Duodenal mucosa (tissue), 2 donors: ENCODE measurements at regions not wholly inside any gene's neighbourhood (a gene's known extent, or its start where the extent isn't known, plus 50 kb on each side); places are given as distances from the start of the nearest gene placed in this dataset.

Experiments
- H3K27ac ChIP-seq: one replicate; pipeline ENCODE4 v1.7.0; 2013; ENCODE audit warnings: low read depth, low read length
- H3K27me3 ChIP-seq, 2 donors: one replicate each; pipeline ENCODE4 v1.7.0; 2013; ENCODE audit warnings: low read length in 2 of 2, control low read depth in 1 of 2; ENCODE audit not compliant: insufficient read depth in 2 of 2, control insufficient read depth in 1 of 2
- H3K36me3 ChIP-seq, 2 donors: one replicate each; pipeline ENCODE4 v1.7.0; 2013; ENCODE audit warnings: low read length in 2 of 2, control low read depth in 1 of 2; ENCODE audit not compliant: insufficient read depth in 2 of 2, control insufficient read depth in 1 of 2
- H3K4me1 ChIP-seq, 2 donors: one replicate each; pipeline ENCODE4 v1.7.0; 2013; ENCODE audit warnings: low read length in 2 of 2, control low read depth in 1 of 2; ENCODE audit not compliant: insufficient read depth in 2 of 2, control insufficient read depth in 1 of 2
- H3K4me3 ChIP-seq, 2 donors: one replicate each; pipeline ENCODE4 v1.7.0; 2013; ENCODE audit warnings: low read length in 2 of 2, low read depth in 1 of 2
- H3K9ac ChIP-seq, 2 donors: one replicate each; pipeline ENCODE4 v1.7.0; 2013; ENCODE audit warnings: low read length in 2 of 2, low read depth in 1 of 2
- H3K9me3 ChIP-seq, 2 donors: one replicate each; pipeline ENCODE4 v1.7.0; 2013; ENCODE audit warnings: low read length in 2 of 2, control low read depth in 1 of 2; ENCODE audit not compliant: control insufficient read depth in 1 of 2

DNA sequence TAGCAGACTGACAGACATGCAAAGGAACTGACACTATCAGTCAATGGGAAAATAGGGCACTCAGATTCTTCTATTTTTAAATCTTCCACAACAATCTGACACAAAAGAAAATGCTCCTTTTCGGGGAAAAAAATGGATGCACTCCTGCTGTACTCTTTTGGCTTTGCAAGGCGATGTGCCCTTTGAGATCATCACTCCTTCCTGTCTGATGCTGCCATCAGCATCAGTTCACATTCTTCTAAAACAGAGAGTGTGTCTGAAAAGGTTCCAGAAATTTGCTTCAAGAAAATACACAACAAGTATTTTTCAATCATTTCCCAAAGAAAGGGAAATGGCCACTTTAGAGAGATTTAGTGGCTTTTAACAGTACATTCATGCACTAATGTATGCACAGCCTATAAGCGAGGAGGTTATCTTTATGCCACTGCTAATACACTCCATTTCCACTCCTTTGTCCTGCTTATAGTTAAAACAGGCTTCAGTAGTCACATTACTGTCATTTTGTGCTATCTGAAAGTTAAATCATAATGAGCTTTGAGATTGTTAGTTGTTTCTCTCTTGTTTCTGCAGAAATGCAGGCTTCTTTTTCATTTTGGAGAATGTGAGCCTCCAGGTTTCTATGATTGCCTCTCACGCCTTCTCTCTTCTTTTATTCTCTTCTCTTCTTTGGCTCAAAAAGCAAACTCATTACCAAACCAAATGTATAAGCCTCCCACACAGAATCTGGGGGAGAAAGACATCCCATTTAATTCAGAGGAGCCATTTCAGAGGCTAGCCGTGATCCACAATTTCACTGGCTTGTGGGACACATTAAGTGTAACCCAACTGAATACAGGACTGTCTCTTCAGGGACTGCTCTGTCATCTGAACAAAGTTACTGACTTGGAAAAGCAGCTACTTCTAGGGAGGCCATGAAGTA, 110.9 kb upstream of the CCDC196 start:
- H3K36me3 ChIP-seq, result no peaks in the 10 kb centered on the region
- H3K4me1 ChIP-seq, result no peaks in the 10 kb centered on the region
- H3K27ac ChIP-seq, result no peak overlapping the region
- H3K9me3 ChIP-seq, result no peaks in the 10 kb centered on the region
- H3K9ac ChIP-seq, result no peak overlapping the region
- H3K27me3 ChIP-seq, result no peaks in the 10 kb centered on the region
- H3K4me3 ChIP-seq, result no peak overlapping the region

DNA sequence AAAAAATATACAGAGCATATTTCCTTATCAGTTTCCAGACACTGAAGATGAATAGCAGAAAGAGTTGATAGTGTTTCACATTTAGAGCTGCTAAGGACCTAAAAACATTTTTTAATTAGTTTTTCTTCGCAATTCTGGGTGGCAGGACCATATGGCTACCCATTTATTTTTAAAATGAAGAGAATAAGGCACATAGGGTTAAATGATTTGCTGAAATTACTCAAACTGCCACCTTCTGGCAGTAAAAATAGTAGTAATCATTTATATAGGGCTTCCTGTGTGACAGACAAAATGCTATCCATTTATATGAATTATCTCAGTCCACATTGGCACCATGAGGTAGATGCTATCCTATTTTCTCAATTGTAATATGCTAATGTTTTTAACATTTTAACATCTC, 108.6 kb upstream of the CCDC196 start:
- no peaks in the 10 kb centered on the region for H3K27me3 ChIP-seq
- H3K9me3 ChIP-seq, result no peaks in the 10 kb centered on the region
- no peak overlapping the region for H3K27ac ChIP-seq
- H3K36me3 ChIP-seq, result no peaks in the 10 kb centered on the region
- no peak overlapping the region for H3K4me3 ChIP-seq
- H3K4me1 ChIP-seq, result no peaks in the 10 kb centered on the region
- no peak overlapping the region for H3K9ac ChIP-seq

DNA sequence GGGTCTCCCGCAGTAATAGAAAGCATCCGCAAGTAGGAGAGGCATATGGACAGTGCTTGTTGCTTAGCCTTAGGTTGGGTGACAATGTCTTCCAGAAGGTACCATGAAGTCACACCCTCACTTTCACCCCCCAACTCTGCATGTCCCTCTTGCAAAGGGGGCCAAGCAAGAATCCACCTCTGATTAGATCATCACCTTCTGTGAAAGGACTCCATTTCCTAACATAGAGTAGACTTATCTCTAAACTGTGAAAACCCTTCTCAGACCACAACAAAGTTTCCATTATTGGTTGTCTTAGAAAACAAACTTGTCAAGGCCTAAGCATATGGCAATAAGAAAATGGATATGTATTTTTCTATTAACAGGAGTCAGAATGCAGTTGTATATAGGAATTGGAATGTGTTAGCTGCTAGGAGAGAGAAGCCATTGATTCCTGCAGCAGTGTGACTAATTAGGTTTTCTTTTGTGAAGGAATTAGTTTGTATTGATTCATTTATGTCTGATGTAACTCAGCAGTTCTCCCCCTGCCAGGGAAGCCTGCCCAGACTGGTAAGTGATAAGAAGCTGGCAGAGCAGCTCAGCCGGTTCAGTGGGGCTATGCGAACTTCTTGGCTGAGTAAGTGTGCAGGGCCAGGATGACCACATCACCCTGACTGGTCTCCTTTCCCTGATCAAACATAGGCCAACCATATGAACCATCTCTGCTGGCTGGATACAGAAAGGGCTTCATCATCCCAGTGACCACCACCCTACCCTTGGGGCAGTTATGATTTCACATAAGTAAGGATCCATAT, 107.3 kb upstream of the CCDC196 start:
- H3K27me3 ChIP-seq, result no peaks in the 10 kb centered on the region
- no peak overlapping the region for H3K4me3 ChIP-seq
- H3K36me3 ChIP-seq, result no peaks in the 10 kb centered on the region
- H3K27ac ChIP-seq, result no peak overlapping the region
- H3K9me3 ChIP-seq, result no peaks in the 10 kb centered on the region
- H3K9ac ChIP-seq, result no peak overlapping the region
- no peaks in the 10 kb centered on the region for H3K4me1 ChIP-seq

DNA sequence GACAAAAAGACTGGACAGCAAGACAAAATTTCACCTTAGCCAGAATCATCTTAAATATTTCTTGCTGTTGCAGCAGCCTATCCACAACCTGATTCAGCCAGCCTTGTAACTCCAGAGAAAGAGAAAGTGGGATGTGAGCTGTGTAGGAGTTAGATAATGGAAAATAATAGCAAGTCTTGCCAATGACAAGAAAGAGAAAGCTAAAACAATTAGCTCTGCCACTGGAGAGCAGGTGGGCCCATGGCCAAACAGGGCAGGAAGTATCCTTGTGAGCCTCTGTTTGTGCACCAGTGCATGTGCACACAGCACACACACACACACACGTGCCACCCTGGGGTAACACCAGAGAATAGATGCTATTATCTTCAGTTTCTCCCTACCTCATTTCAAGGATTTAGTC, 106.0 kb upstream of the CCDC196 start:
- Histone ChIP-seq H3K27me3 (no peaks in the 10 kb centered on the region), H3K9me3 (no peaks in the 10 kb centered on the region), H3K36me3 (no peaks in the 10 kb centered on the region), H3K9ac (no peak overlapping the region), H3K4me3 (no peak overlapping the region), H3K4me1 (no peaks in the 10 kb centered on the region), H3K27ac (no peak overlapping the region)

DNA sequence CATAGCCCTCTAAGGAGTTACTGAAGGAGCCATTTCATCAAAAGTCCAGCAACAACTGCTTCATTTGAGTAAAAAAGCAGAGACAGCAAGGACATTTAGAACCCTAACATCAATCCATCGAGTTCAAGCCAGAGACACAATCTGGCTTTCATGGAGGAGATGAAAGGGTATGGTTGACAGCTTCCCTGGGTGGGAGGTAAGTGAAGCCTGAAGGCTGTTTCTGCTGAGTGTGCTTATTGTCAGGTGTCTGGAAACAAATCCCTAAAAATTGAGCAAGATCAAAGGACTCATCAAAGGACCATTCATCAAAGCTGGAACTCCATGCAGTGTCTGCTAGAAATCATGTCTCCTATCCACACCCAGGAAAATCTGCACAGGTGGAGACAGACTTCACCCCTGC, 104.4 kb upstream of the CCDC196 start:
- no peaks in the 10 kb centered on the region for H3K27me3 ChIP-seq
- no peaks in the 10 kb centered on the region for H3K4me1 ChIP-seq
- H3K9ac ChIP-seq, result no peak overlapping the region
- no peak overlapping the region for H3K4me3 ChIP-seq
- H3K9me3 ChIP-seq, result no peaks in the 10 kb centered on the region
- H3K27ac ChIP-seq, result no peak overlapping the region
- no peaks in the 10 kb centered on the region for H3K36me3 ChIP-seq

DNA sequence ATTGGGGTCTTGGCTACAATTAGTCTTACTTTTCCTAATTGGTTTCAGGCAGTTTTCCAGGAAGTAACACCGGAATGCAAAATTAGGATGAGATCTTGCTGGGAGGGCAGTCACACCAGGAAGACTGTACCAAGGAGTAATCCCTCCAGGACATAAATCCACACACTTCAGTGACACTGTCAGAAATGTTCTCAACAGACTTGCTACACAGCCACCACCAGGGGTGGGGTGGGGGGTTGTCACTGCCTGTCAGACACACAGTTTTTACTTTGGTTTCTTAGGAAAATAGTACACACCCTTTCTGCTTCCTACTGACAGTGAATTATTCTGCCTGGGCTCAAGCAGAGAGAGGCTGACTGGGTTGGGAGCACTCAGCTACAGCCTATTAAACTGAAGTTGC, 102.9 kb upstream of the CCDC196 start:
- Histone ChIP-seq H3K36me3 (no peaks in the 10 kb centered on the region), H3K27ac (no peak overlapping the region)

DNA sequence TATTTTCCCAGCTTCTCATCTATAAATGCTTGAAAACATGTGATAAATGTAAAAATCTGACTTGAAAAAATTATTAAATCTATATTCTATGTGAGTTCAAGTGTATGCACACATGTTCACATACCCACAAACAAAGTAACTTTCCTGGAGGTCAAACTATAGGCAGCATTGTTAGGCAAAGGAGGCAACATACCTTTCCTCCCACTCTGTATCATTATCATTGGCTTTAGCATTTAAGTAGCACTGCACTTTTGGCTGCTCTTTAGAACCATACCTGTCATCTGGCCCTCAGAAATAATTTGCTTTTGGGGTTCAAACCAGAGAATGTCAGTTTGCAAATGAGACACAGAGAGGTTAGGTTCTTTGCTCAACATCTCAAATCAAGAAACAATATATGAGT, 102.4 kb upstream of the CCDC196 start:
- H3K9me3 ChIP-seq, result no peaks in the 10 kb centered on the region
- no peaks in the 10 kb centered on the region for H3K27me3 ChIP-seq
- no peaks in the 10 kb centered on the region for H3K4me1 ChIP-seq
- H3K4me3 ChIP-seq, result no peak overlapping the region
- no peaks in the 10 kb centered on the region for H3K36me3 ChIP-seq
- H3K27ac ChIP-seq, result no peak overlapping the region
- no peak overlapping the region for H3K9ac ChIP-seq

More for the DNA sequence above, 102.9 kb upstream of the CCDC196 start:
- Histone ChIP-seq H3K9me3 (no peaks in the 10 kb centered on the region), H3K4me3 (no peak overlapping the region), H3K9ac (no peak overlapping the region), H3K27me3 (no peaks in the 10 kb centered on the region), H3K4me1 (no peaks in the 10 kb centered on the region)

DNA sequence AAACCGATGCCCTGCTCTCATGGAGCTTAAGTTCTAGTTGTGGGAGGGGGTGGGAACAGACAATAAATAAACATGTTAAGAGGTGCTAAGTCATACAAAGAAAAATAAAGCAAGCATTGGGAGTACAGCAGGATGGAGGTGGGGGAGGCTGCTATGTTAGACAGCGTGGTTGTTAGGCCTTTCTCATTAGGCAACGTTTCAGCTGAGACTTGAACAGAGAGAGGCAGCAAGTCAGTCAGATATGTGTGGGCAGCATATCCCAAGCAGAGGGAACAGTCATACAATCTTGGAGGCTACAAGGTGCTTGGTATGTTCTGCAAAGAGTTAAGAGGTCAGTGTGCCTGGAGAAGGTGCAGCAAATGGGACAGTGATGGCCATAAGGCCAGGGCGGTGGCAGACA, 97.7 kb upstream of the CCDC196 start:
- Histone ChIP-seq H3K9ac (no peak overlapping the region), H3K4me1 (no peaks in the 10 kb centered on the region), H3K36me3 (no peaks in the 10 kb centered on the region), H3K27ac (no peak overlapping the region), H3K27me3 (no peaks in the 10 kb centered on the region), H3K4me3 (no peak overlapping the region), H3K9me3 (no peaks in the 10 kb centered on the region)

DNA sequence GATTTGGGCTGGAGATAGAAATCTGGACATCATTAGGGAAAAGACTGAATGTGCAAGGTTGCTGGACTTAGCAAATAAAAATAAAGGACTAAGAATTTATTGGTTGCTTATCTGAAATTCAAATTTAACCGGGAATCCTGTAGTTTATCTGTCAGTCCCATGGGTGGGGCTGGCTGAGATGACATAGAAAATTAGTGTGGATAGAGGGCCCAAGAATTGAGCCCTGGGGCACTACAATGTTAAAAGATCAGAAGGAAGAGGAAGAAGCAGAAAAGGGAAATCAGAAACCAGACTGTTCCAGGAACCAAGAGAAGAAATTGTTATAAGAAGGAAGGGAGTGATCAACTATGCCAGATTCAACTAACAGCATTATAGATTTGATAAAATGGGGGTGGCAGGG, 96.7 kb upstream of the CCDC196 start:
- H3K27me3 ChIP-seq, result no peaks in the 10 kb centered on the region
- no peaks in the 10 kb centered on the region for H3K9me3 ChIP-seq

DNA sequence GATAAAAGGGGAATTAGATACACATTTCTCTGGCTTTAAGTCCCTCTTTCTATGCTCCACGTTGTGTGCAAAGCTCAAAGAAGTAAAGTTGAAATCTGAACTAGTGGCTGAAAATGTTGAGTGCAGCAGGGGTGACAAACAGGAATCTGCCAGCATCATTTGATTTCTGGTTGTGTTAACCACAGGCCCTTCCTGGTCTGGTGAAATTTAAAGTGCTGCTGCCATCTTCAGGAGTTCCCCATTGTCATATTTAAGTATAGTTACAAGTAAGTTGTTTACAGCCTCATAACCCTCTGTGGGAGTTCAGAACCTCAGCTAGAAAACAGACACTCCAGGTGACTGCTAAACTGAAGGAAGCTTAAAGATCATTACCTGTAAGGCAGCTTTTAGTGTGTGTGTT, 90.9 kb upstream of the CCDC196 start:
- Histone ChIP-seq H3K27ac (no peak overlapping the region), H3K9ac (no peak overlapping the region), H3K27me3 (no peaks in the 10 kb centered on the region), H3K4me3 (no peak overlapping the region), H3K36me3 (no peaks in the 10 kb centered on the region), H3K9me3 (no peaks in the 10 kb centered on the region), H3K4me1 (no peaks in the 10 kb centered on the region)

More for the DNA sequence above, 96.7 kb upstream of the CCDC196 start:
- H3K9ac ChIP-seq, result no peak overlapping the region
- H3K36me3 ChIP-seq, result no peaks in the 10 kb centered on the region
- no peaks in the 10 kb centered on the region for H3K4me1 ChIP-seq
- H3K4me3 ChIP-seq, result no peak overlapping the region
- no peak overlapping the region for H3K27ac ChIP-seq
